ENCODE measurements at regions not wholly inside any gene's neighbourhood (a gene's known extent, or its start where the extent isn't known, plus 50 kb on each side); places are given as distances from the start of the nearest gene placed in this dataset.

DNA sequence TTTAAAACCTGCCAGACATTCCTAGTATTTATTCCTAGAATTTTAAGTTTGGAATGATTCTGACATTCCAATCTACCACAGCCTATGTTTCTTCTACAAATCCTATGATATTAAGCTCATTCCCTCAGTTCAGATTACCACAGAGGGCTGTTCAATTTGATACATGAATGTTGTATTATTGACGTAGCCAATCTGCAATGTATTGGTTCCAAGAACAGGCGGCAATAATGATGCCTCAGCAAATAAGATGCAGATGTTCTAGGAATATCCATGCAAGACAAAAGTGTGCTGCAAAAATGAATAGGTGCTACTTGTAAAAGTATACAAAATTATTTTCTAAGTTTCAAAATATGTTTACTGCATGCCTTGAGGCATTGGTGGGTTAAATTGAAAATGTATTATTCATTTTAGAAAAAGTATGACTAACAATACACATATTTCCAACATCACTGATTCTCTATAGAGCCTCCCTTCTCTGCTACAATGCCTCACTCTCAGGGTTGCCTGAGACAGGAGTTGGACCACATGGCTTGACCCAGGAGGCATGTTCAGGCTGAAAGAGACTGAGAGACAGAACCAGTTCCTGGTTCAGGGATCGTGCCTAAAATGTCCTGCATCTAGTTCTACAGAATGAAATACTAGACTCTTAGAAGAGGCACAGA lies 94.1 kb upstream of the CREB5 start:
- TF ChIP-seq POLR2AphosphoS5 (IDR thresholded peaks at IDR 0.05) (no peak), POLR2A (IDR thresholded peaks at IDR 0.05) (no peak), EP300 (IDR thresholded peaks at IDR 0.05) (no peak)
- TF ChIP-seq, protein P1, sequence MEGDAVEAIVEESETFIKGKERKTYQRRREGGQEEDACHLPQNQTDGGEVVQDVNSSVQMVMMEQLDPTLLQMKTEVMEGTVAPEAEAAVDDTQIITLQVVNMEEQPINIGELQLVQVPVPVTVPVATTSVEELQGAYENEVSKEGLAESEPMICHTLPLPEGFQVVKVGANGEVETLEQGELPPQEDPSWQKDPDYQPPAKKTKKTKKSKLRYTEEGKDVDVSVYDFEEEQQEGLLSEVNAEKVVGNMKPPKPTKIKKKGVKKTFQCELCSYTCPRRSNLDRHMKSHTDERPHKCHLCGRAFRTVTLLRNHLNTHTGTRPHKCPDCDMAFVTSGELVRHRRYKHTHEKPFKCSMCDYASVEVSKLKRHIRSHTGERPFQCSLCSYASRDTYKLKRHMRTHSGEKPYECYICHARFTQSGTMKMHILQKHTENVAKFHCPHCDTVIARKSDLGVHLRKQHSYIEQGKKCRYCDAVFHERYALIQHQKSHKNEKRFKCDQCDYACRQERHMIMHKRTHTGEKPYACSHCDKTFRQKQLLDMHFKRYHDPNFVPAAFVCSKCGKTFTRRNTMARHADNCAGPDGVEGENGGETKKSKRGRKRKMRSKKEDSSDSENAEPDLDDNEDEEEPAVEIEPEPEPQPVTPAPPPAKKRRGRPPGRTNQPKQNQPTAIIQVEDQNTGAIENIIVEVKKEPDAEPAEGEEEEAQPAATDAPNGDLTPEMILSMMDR (IDR thresholded peaks at IDR 0.05): no peak
